Mesodermal cell (in vitro differentiated cells): ENCODE measurements at regions not wholly inside any gene's neighbourhood (a gene's known extent, or its start where the extent isn't known, plus 50 kb on each side); places are given as distances from the start of the nearest gene placed in this dataset.
"Not testable (repeated sequence)": the region's sequence is repeated elsewhere in the genome, so short reads cannot be mapped to it uniquely, and the experiment has no call there.

ENCODE experiments used
- H3K27ac ChIP-seq: 2 replicates; pipeline ENCODE4 v1.7.0; 2013; ENCODE audit warnings: mild to moderate bottlenecking, low read depth, low read length, moderate library complexity; ENCODE audit not compliant: severe bottlenecking
- H3K36me3 ChIP-seq: 2 replicates; pipeline ENCODE4 v1.7.1; 2013; ENCODE audit warnings: mild to moderate bottlenecking, low read length, moderate library complexity; ENCODE audit not compliant: control insufficient read depth, insufficient read depth
- H3K4me1 ChIP-seq: one replicate; pipeline ENCODE4 v1.7.1; 2013; ENCODE audit warnings: mild to moderate bottlenecking, low read length; ENCODE audit not compliant: insufficient read depth, control insufficient read depth, poor library complexity, severe bottlenecking
- H3K4me3 ChIP-seq: 2 replicates; pipeline ENCODE4 v1.7.0; 2013; ENCODE audit warnings: low read length, control low read depth, mild to moderate bottlenecking; ENCODE audit not compliant: insufficient read depth, poor library complexity, severe bottlenecking; ENCODE audit errors: extremely low read depth
- H3K9me3 ChIP-seq: 2 replicates; pipeline ENCODE4 v1.7.1; 2013; ENCODE audit warnings: mild to moderate bottlenecking, low read length, moderate library complexity; ENCODE audit not compliant: control insufficient read depth
- WGBS, 2 experiments: methylation state at CpG; one replicate each; pipeline ENCODE4 v1.1.5; 2013; ENCODE audit warnings: missing lambda C conversion rate in 2 of 2; ENCODE audit not compliant: insufficient coverage in 2 of 2; 5-methylcytosine and 5-hydroxymethylcytosine counted together

- H3K27ac ChIP-seq: no peak overlapping the region
- peaks cover 8% of the 10 kb centered on the region for H3K4me1 ChIP-seq
- no peaks in the 10 kb centered on the region for H3K36me3 ChIP-seq
- H3K4me3 ChIP-seq: no peak overlapping the region
- no peaks in the 10 kb centered on the region for H3K9me3 ChIP-seq
Measured at GRCh38 chr16:47984669-47985068, 171.1 kb downstream of the ABCC12 start.

- no peaks in the 10 kb centered on the region for H3K9me3 ChIP-seq
- WGBS, 2 experiments: 90 to 97% methylated on average over 3 of the region's 5 CpGs
- H3K36me3 ChIP-seq: no peaks in the 10 kb centered on the region
- no peak overlapping the region for H3K4me3 ChIP-seq
- H3K4me1 ChIP-seq: peaks cover 8% of the 10 kb centered on the region
- H3K27ac ChIP-seq: no peak overlapping the region
Measured at GRCh38 chr16:47983999-47984580, 171.7 kb downstream of the ABCC12 start.

DNA sequence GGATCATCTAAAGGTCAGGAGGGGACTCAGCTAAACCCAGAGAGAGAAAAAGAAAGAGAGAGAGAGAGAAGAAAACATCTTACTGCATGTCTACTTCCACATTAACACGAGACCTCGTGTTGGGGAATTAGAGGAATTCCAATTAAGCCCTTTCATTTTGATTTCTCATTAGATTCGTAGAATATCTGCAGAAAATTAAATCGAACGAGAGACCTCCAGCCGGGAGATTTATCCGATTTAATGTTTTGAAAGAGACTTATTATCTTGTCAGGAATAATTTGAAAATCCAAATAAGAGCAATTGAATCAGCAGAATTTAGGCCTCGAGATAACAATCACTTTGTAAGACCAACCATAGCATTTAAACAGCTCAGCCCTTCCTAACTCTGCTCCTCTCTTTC, 175.6 kb downstream of the ABCC12 start:
- no peak overlapping the region for H3K27ac ChIP-seq
- no peak overlapping the region for H3K4me3 ChIP-seq
- no peaks in the 10 kb centered on the region for H3K9me3 ChIP-seq
- peaks cover 2% of the 10 kb centered on the region for H3K4me1 ChIP-seq
- H3K36me3 ChIP-seq: no peaks in the 10 kb centered on the region
- 91 to 93% methylated on average over 3 to 6 of the region's 8 CpGs for WGBS, 2 experiments

GRCh38 chr16:47979616-47980182, 176.1 kb downstream of the ABCC12 start:
- H3K36me3 ChIP-seq: no peaks in the 10 kb centered on the region
- H3K9me3 ChIP-seq: no peaks in the 10 kb centered on the region
- H3K4me1 ChIP-seq: peaks cover 2% of the 10 kb centered on the region
- no peak overlapping the region for H3K27ac ChIP-seq
- no peak overlapping the region for H3K4me3 ChIP-seq
- 57 to 86% methylated on average over 1 of the region's 1 CpG for WGBS, 2 experiments

DNA sequence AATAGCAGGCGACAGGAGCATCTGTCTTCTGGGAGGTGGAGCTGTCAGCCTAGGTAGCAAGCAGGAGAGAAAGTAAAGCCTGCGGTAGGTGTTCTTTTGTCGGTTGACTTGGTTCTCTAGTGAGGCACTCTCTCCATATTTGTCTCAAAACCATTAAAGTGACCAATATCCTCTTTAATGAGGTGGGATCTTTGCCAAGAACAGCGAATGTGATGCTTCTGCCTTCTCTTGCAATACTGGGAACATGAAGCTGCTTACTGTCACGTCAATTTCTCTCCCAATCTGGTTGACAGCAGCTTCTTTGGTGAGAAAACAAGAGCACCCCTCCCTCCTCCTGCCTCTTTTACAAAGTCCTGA, 176.7 kb downstream of the ABCC12 start:
- Histone ChIP-seq H3K4me1 (peaks cover 1% of the 10 kb centered on the region), H3K4me3 (no peak overlapping the region), H3K36me3 (no peaks in the 10 kb centered on the region), H3K9me3 (no peaks in the 10 kb centered on the region), H3K27ac (no peak overlapping the region)
- 80 to 88% methylated on average over 2 of the region's 5 CpGs for WGBS, 2 experiments

GRCh38 chr16:47978491-47979163, 177.2 kb downstream of the ABCC12 start:
- no peak overlapping the region for H3K4me3 ChIP-seq
- H3K27ac ChIP-seq: no peak overlapping the region
- 57 to 100% methylated on average over 1 to 3 of the region's 4 CpGs for WGBS, 2 experiments
- H3K9me3 ChIP-seq: no peaks in the 10 kb centered on the region
- no peaks in the 10 kb centered on the region for H3K4me1 ChIP-seq
- H3K36me3 ChIP-seq: no peaks in the 10 kb centered on the region

- H3K4me3 ChIP-seq: no peak overlapping the region
- H3K36me3 ChIP-seq: no peaks in the 10 kb centered on the region
- H3K9me3 ChIP-seq: no peaks in the 10 kb centered on the region
- 56 to 67% methylated on average over 1 of the region's 1 CpG for WGBS, 2 experiments
- no peaks in the 10 kb centered on the region for H3K4me1 ChIP-seq
- no peak overlapping the region for H3K27ac ChIP-seq
Measured at GRCh38 chr16:47977802-47978201, 178.0 kb downstream of the ABCC12 start.

DNA sequence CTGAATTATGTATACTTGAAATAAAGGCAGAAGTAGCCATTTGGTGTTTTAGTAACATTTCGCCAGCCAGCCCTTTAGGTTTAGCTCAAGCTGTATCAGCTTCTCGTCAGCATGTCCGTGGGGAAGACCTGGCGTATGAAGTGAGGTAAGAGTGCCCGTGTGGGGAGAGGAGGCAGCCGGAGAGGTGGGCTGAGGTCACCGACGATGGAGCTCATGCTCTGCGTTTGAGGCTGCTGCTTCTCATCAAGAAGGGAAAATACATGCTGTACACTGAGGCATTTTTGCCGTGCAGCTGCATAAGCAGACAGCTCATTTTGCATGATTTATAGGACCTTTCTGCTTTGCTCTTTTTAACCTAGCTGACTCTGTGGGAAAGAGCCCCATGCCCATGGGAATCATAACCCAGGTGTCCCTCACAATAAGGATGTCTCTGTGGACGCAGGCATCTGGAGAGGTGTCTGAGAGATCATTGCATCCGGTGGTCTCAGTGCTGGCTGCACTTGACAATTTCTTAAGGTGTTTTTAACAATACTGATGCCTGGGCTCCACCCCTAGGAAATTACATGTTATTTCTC, 179.1 kb downstream of the ABCC12 start:
- Histone ChIP-seq H3K36me3 (no peaks in the 10 kb centered on the region), H3K9me3 (no peaks in the 10 kb centered on the region), H3K4me1 (no peaks in the 10 kb centered on the region), H3K4me3 (no peak overlapping the region), H3K27ac (no peak overlapping the region)
- 91 to 93% methylated on average over 12 of the region's 12 CpGs for WGBS, 2 experiments

DNA sequence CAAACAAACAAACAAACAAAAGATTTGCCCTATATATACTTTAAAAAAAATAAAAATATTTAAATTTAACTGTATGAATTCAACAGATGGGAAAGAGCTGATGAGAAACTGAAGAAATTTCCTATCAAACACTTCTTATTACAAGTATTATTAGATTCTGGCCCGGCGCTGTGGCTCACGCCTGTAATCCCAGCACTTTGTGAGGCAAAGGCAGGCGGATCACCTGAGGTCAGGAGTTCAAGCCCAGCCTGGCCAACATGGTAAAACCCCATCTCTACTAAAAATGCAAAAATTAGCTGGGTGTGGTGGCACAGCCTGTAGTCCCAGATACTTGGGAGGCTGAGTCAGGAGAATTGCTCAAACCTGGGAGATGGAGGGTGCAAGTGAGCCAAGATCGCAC, 180.8 kb downstream of the ABCC12 start:
- H3K4me3 ChIP-seq, H3K9me3 ChIP-seq, H3K27ac ChIP-seq, H3K36me3 ChIP-seq, H3K4me1 ChIP-seq: not testable (repeated sequence)
- 92% methylated on average over 2 of the region's 5 CpGs; no CpG with 5 or more reads in 1 of the 2 experiments for WGBS, 2 experiments

- H3K4me3 ChIP-seq: no peak overlapping the region
- no peaks in the 10 kb centered on the region for H3K36me3 ChIP-seq
- WGBS, 2 experiments: 97 to 99% methylated on average over 6 to 7 of the region's 7 CpGs
- no peaks in the 10 kb centered on the region for H3K4me1 ChIP-seq
- no peaks in the 10 kb centered on the region for H3K9me3 ChIP-seq
- no peak overlapping the region for H3K27ac ChIP-seq
Measured at GRCh38 chr16:47973552-47973951, 182.2 kb downstream of the ABCC12 start.
